ENCODE measurements at regions not wholly inside any gene's neighbourhood (a gene's known extent, or its start where the extent isn't known, plus 50 kb on each side); places are given as distances from the start of the nearest gene placed in this dataset.

GRCh38 chr5:118578093-118578492 is 410.3 kb downstream of the DTWD2 start:
- TF ChIP-seq CTCF (IDR thresholded peaks at IDR 0.05; ENCODE audit: extremely low read depth in 1 of 2, insufficient read depth in 1 of 2, low read depth in 1 of 2, low read length in 2 of 2) = no peak
- TF ChIP-seq EZH2 (IDR thresholded peaks at IDR 0.05; ENCODE audit: borderline replicate concordance, low read depth, low read length, severe bottlenecking) = no peak
- TF ChIP-seq GATA2 (IDR thresholded peaks at IDR 0.05; ENCODE audit: insufficient read depth, insufficient read length, low read depth, low read length) = no peak
- TF ChIP-seq POLR2A (IDR thresholded peaks at IDR 0.05; ENCODE audit: low read depth, low read length) = no peak
- no peak for TF ChIP-seq FOS (IDR thresholded peaks at IDR 0.05; ENCODE audit: borderline replicate concordance, insufficient read depth, low read length)
- no peak for TF ChIP-seq POLR2AphosphoS5 (IDR thresholded peaks at IDR 0.05; ENCODE audit: insufficient read depth, low read depth, low read length)
